Umbilical cord (tissue), 1 donor: ENCODE measurements at regions not wholly inside any gene's neighbourhood (a gene's known extent, or its start where the extent isn't known, plus 50 kb on each side); places are given as distances from the start of the nearest gene placed in this dataset.
"Not testable (repeated sequence)": the region's sequence is repeated elsewhere in the genome, so short reads cannot be mapped to it uniquely, and the experiment has no call there.

Experiments used
- DNase-seq: peaks from one replicate; pipeline ENCODE4 v3.0.0-alpha.2; 2015; ENCODE audit warnings: low spot score

DNA sequence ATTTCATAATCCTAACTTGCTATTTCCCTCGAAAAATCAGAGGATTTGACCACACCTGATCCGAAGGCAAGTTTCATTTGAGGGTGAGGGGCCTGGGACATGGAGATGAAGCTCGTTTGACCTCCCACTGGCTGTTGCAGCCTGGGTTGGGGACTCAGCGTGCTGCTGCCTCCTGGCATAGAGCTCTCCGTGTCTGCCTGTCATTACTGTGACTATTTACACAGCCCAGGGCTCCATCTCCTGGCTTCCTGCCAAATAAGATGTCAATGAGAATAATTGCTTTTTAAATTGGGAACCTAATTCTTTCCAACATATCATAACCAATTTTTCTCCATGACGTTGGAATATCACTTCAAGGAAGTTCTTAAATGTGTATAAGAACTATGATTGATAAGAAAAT lies 139.3 kb upstream of the COBL start:
- peak; percentile 11 for DNase-seq

DNA sequence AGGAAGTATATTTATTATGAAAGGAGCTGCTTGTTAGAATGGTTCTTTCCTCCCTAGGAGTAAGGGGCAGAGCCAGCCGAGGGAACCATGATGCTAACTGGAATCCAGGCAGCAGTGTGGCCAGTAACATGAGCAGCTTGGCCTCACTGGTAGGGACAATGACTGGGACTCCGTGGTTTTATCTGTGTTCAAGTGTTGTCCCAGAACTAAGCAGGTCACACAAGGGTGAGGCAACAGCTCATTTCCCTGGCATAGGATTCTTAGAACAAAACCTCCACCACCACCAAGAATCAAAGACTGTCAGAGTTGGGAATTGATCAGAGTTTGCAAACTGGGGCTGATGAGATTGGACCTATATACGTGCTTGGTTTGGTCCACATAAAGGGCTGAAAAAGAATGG lies 138.9 kb upstream of the COBL start:
- DNase-seq: no peak

DNA sequence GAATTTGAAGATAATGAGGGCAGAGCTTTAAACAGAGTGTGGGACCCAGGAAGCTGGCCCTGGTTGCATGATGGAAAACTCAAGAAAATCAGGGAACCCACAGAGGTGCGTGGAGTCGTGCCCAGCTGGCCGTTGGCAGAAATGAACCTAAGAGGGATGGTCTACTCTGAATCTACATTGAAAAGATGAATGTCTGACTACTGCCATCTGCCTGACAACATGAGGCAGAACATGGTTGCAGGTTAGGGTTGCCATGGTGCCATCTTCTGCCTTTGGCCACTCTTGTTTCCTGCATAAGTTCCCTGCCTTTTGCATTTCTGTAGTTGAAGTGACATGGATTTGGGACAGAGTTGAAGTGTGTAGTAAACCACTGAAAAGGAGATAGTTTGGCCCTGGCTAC lies 138.5 kb upstream of the COBL start:
- DNase-seq: no peak

DNA sequence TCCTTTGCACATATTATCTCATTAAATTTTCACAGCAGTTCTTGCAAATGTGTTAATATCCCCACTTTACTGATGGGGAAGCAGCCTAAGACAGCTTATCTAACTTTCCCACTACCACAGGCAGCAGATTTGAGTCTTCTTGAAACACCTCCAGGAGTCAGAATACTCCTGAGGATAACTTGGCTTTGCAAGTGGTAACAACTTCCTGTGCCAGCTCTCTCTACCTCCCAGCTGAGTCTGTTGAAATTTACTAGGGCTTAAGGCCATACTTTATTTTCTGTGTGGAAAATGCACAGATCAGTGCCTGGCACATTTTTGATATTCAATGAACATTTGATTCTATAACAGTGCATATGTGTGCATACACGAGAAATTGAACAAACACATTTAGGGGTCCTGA lies 136.1 kb upstream of the COBL start:
- no peak for DNase-seq

DNA sequence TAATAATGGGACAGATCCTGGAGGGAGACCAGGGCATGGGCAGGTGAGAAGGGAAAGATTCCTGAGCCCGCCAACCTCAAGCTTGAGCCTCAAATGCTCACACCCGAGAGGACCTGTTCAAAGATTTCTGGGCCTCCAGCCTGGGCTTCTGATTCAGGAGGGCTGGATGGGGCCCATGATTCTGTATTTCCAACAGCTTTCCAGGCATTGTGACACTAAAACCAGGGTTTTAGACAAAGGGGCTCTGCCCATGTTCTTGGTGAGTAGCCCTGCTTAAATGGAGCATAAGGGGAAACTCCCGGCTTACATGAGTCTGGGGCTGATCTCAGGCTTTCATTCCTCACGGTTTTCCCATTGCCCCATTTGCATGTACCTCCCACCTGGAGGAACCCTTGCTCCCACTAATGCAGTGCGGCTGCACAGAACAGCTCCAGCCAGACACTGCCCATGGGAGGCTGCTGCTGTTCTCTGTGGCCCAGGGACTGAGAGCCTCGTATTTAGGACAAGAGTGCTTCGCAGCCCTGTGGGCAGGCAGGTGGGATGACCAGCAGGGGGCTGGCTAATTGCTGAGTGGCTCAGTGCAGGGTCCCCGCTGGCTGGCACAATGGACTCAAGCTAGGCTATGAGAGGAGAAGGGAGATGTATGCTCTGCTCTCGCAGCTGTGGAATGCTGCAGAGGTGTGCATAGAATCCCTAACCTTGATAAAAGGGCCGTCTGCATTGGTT lies 135.3 kb upstream of the COBL start:
- DNase-seq: no peak

DNA sequence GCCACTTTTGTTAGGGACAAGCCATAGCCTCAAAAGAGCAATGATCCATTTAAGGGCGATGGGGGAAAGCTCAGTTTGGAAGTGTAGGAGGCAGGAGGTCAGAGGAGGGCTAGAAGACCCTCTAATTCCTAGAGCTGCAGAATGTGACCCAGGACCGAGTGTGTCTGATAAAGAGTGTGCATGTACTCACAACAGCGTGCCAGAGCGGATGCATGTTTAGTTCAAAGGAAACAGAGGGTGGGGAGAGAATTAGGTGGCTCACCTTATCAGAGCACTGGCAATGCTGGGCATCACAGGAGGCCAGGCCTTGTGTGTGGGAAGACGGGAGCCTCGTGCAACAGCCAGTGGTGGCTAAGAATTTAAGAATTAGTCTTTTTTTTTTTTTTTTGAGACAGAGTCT lies 133.9 kb upstream of the COBL start:
- DNase-seq: no peak

DNA sequence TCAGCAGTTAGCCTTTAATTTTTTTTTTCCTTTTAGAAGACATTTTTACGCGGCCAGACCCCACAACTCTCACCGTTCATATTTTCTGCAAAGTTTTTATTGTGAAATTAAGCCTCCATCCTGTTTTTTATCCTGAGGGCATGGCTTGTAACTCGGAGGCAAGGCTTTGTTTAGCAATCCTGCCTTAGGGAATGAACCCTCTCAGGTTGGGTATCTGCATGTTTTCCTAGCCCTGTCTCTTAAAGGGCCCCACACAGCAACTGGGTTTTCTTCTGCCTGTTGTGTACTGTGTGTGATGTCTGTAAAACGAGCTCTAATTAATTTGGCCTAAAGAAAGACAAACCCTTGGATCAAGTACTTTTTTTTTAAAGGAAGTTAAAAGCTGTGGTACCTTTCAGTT lies 130.2 kb upstream of the COBL start:
- no peak for DNase-seq

DNA sequence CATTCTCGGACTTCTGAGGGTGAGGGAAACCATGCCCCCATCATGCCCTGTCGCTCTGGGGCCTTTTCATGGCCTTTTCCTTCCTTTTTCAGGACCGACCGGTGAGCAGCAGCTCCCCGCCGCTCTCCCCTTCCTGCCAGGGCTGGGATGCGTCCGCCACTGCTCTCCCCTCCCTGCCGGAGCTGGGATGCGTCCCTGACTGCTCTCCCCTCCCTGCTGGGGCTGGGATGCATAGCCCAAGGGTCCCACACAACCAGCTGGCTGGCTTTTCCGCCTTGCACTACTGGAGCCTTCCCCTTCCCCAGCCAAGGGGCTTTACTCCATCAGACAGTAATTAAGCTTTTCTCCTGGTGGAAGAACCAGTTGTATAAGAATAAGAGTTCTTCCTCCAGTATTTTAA lies 129.7 kb upstream of the COBL start:
- no peak for DNase-seq

DNA sequence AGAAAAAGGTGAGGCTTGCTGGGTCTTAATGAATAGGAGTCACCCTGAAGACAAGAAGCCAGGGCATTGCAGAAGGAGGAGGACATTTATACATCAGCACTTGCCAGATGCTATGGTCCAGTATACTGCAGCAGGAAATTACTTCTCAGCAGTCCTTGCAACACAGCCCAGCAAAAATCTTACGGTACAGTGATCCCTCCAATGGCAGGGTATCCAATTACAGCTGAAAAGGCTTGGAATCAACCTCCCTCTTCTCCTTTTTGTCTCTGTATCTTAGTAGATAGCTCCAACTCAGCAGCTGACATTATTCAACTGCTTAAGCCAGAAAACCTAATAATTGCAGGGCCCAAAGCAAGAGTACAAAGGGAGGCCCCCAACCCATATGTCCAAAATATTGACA lies 128.3 kb upstream of the COBL start:
- no peak for DNase-seq

DNA sequence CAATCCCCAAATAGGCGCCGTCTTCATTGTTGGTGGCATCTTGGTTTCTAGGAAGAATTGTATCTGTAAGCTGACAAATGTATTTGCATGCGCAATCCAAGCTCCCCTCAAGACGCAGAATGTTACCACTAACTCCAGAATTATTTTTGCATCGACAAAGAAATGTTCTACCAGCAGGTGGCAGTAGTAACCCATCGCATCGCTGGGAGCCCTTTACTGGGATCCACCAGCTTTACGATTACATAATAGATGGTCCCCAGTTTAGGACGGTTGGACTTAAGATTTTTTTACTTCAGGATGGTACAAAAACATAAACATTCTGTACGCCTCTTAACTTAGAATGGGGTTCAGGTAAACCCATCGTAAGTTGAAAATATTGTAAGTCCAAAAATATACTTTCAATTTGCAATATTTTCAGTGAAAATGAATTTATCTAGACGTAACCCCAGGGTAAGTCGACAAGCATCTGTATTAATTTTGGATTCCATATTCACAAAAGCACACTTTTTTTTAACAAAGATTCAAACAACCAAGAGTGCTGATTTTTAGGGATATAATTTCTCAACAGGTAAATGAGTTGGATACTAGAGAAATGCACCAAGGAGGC lies 114.0 kb upstream of the COBL start:
- DNase-seq: peak; percentile 59

DNA sequence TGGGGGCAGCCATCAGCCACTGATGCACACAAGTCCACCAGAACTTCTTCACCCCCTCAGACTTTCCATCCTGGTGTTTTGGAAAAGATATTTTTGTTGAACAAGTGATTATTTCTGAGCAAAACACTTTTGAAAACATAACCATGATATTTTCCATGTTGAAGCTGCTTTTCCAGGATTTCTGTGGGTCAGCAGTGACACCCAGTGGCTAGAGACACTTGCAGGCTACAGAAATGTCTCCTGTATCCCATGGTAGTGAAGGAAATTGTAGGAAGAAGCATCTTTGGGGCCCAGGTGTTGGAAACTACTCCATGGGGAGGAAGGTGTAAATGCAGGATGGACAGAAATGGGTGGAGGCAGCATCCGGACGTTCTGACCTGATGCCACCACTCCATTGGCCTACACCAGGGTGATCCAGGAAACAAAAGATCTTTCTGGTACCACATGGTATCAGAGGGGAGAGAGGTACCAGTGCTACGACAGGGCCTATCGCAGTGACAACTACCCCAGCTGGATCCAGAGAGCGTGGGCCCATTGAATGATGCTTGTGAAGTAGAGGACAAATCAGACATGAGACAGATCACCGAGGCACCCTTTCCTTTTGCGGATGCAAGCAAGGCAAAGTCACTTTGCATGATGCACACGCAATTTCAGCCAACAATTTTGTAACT lies 111.7 kb upstream of the COBL start:
- peak; percentile 31 for DNase-seq

DNA sequence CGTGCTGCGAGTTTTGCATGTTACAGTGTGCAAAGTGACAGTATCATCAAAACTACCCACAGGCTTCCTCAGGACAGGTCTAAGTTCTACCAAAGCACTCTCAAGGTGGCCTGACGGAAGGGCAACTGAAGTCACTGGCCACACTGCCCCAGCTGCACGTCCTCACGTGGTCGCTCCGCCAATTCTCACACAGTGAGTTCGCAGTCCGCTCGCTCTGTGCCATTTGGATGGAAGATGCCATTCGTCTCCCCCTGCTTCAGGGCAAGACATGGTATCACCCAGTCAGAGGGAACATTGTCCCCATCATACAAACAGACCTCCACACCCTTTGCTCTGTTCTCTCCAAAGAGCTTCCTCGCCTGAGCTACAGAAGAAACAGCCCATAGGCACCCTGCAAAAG lies 109.6 kb upstream of the COBL start:
- DNase-seq: no peak

DNA sequence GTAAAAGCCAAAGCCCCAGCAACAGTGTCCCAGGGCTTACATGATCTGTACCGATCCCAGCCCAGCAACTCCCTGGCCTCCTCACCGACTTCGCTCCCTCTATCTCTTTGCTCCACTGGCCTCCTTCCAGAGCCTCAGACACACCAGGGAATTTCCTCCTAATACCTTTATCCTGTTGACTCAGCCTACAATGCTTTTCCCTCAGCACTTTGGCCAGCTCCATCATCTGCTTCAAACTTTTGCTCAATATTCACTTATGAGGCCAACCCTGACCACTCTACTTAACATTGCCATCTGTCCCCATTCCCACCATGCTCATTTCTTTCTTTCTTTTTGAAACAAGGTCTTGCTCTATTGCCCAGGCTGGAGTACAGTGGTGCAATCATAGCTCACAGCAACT lies 93.3 kb upstream of the COBL start:
- DNase-seq: not testable (repeated sequence)

DNA sequence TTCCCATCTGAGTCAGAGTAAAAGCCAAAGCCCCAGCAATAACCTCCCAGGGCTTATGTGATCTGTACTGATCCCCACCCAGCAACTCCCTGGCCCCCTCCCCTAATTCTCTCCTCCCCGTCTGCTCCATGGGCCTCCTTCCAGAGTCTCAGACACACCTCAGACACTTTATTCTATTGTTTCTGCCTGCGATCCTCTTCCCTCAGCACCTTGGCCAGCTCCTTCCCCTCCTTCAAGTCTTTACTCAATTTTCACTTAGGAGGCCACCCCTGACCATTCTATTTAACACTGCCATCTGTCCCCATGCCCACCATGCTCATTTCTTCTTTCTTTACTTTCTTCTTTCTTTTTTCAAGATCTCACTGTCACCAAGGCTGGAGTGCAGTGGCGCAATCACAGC lies 81.0 kb upstream of the COBL start:
- not testable (repeated sequence) for DNase-seq

DNA sequence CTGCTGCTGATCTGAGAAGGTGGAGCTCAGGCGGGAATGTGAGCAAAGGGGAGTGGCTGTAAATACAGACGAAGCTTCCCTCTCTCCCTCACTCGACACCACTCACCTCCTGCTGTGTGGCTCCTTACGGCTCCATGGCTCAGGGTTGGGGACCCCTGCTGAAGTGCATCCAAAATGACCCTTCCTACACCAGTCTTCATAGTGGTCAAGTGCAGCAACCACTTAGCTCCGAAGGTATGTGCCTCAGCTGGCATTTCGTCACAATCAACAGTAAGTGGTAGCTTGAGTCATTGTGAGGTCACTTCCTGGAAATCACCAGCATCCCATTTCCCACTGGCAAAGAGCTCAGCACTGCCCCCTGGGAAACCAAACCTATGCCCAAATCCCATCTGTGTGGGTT lies 76.4 kb upstream of the COBL start:
- DNase-seq: not testable (repeated sequence)

DNA sequence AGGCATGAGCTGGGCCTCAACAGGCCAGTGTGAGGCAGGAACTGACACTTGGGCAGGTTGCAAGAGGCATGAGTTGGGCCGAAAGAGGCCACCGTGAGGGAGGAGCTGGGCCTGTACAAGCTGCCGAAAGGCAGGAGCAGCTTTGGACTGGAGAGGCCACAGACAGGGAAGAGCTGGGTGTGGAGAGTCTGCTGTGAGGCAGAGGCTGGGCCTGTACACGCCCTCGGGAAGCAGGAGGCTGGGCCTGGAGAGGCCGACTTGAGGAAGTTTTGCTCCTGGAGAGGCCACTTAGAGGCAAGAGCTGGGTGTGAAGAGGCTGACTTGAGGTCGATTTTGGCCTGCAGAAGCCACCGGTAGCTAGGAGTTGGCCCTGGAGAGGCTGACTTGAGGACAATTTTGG lies 73.3 kb upstream of the COBL start:
- DNase-seq: not testable (repeated sequence)

DNA sequence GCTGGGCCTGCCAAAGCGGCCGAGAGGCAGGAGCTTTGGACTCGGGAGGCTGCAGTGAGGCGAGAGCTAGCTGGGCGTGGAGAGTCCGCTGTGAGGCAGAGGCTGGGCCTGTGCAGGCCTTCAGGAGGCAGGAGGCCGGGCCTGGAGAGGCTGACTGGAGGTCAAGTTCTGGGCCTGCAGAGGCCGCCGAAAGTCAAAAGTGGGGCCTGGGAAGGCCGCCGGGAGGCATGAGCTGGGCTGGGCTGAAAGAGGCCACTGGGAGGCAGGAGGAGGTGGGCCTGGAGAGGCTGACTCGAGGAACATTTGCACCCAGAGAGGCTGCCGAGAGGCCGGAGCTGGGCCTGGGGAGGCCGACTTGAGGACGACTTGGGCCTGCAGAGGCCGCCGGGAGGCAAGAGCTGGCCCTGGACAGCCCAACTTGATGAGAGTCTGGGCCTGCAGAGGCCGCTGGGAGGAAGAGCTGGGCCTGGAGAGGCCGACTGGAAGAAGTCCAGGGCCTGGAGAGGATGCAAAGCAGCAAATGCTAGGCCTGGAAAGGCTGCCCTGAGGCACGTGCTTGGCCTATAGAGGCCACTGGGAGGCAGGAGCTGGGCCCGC lies 72.7 kb upstream of the COBL start:
- not testable (repeated sequence) for DNase-seq

DNA sequence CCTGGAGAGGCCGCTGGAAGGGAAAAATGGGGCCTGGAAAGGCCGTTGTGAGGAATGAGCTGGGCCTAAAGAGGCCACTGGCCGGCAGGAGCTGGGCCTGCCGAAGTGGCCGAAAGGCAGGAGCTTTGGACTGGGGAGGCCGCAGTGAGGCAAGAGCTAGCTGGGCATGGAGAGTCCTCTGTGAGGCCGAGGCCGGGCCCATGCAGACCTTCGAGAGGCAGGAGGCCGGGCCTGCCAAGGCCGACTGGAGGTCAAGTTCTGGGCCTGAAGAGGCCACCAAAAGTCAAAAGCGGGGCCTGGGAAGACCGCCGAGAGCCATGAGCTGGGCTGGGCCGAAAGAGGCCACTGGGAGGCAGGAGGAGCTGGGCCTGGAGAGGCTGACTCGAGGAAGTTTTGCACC lies 71.6 kb upstream of the COBL start:
- DNase-seq: not testable (repeated sequence)

DNA sequence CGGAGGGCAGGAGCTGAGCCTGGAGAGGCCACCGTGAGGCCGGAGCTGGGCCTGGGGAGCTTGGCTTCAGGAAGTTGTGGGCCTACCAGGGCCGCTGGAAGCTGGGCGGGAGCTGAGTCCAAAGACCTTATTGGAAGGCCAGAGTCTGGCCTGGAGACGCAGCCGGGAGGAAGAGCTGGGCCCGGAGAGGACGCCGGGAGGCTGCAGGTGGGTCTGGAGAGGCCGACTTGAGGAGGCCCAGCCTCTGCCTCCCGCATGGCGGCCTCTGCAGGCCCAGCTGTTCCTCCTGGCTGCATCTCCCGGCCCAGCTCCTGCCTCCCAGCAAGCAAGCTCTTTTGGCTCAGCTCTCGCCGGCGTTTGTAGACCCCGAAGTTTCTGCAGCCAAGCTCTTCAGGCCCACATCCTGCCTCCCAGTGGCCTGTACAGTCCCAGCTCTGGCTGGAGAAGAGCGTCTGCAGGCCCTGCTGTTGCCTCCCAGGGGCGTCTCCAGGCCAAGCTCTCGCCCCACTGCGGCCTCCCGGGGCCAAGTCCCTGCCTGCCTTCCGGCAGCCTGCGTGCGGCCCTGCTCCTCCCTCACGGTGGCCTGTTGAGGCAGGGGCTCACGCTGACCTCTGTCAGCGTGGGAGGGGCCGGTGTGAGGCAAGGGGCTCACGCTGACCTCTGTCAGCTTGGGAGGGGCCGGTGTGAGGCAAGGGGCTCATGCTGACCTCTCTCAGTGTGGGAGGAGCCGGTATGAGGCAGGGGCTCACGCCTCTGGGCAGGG lies 70.4 kb upstream of the COBL start:
- DNase-seq: not testable (repeated sequence)

DNA sequence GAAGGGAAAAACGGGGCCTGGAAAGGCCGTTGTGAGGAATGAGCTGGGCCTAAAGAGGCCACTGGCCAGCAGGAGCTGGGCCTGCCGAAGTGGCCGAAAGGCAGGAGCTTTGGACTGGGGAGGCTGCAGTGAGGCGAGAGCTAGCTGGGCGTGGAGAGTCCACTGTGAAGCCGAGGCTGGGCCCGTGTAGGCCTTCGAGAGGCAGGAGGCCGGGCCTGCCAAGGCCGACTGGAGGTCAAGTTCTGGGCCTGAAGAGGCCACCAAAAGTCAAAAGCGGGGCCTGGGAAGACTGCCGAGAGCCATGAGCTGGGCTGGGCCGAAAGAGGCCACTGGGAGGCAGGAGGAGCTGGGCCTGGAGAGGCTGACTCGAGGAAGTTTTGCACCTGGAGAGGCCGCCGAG lies 69.6 kb upstream of the COBL start:
- DNase-seq: not testable (repeated sequence)

DNA sequence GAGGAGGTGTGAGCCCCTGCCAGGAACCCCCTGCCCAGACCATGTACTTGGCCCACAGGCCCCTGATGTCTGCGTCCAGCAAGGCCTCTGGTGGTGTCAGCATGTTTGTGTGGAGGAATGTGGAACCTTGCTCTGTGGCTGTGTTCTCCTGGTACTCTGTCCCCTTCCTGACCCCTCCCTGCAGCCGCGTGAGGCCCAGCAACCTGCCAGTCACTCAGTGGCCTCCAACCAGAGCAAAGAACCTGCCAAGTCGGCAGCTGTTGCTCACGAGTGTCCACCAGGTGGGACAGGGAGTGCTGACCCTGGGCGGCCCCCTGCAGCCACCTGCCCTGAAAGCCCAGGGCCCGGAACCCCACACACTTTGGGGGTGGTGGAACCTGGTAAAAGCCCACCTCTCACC lies 65.6 kb upstream of the COBL start:
- not testable (repeated sequence) for DNase-seq
